ENCODE measurements at regions not wholly inside any gene's neighbourhood (a gene's known extent, or its start where the extent isn't known, plus 50 kb on each side); places are given as distances from the start of the nearest gene placed in this dataset.
"Not testable (repeated sequence)": the region's sequence is repeated elsewhere in the genome, so short reads cannot be mapped to it uniquely, and the experiment has no call there.

DNA sequence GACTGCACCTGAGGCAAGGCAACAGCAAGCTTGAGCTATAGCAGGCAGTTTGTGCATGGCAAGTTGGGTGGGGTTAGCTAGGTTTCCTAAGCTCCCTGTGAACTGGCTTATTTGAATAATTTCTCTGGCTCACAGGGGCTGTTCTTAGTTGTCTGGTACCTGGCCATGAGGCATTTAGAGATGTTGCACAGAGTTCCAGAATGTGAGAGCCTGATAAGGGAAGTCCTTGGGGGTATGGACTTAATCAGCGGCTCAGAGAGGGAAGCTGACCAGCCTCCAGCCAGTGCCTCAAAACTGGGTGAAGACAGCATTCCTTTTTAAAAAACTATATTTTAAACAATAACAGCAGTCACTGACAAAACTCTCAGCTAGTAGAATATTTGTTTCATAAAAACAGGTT is 307.4 kb downstream of the FZD1 start:
- no peak for DNase-seq

DNA sequence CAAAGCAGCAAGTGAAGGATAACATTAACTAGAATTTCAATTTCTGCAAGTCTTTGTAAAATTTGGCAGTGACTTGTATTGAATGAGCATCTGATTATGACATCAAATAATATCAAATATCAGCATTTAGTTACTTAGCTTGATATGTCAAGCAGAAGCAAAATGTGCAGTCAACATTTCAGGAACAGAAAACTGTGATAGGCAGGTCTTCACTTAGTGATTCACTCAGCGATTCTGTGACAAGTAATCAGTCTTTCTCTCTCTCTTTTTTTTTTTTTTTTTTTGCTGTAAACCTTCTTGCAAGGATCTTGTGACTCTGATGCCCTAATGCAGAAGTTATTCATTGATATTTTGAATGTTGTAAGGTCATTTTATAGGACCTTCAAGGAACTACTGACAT is 307.1 kb downstream of the MTERF1 start:
- no peak for DNase-seq

DNA sequence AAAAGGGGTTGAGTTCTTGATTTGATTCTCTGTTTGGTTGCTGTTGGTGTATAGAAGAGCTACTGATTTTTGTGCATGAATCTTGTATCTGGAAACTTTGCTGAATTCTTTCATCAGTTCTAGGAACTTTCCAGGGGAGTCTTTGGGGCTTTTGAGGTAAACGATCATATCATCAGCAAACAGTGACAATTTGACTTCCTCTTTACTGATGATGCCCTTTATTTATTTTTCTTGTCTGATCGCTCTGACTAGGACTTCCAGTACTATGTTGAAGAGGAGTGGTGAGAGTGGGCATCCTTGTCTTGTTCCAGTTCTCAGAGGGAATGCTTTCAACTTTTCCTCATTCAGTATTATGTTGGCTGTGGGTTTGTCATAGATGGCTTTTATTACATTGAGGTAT is 304.0 kb downstream of the MTERF1 start:
- DNase-seq: peak; percentile 57

DNA sequence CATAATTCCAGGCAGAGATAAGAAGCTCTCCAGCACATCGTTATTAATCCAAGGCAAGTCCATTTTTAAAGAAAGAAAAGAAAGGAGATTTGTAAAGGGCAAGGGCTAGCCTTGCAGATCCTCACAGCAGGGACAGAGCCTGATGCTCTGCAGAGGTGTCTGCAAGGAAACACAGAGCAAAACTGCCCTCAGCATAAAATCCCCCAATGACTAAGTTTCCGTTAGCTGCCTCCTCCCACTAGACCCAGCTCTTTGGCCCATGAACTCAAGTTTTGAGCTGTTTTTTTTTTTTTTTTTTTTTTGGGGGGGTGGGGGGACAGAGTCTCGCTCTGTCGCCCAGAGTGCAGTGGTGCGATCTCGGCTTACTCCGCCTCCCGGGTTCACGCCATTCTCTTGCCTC is 300.7 kb downstream of the MTERF1 start:
- DNase-seq: no peak

DNA sequence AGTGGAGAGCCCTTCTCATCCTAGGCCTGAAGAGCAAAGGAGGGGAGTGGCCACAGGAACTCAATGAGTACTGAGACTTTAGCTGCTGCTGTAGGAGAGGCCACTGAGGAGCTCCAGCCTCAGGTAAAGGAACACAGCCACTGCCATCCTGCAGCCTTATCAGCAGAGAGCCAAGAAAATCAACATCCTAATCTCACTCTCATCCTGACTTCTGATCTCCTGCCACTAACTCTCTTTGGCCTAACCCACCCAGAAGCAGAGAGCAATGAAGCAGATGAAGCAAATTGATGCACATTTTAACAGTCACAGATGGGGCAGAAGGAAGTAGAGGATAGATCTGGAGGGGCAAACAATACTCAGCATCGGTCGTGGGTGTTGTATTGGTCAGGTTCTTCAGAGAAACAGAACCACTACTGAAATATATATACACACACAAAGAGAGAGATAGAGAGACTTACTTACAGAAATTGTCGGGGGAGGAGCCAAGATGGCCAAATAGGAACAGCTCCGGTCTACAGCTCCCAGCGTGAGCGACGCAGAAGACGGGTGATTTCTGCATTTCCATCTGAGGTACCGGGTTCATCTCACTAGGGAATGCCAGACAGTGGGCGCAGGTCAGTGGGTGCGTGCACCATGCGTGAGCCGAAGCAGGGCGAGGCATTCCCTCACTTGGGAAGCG is 297.6 kb downstream of the MTERF1 start:
- no peak for DNase-seq

DNA sequence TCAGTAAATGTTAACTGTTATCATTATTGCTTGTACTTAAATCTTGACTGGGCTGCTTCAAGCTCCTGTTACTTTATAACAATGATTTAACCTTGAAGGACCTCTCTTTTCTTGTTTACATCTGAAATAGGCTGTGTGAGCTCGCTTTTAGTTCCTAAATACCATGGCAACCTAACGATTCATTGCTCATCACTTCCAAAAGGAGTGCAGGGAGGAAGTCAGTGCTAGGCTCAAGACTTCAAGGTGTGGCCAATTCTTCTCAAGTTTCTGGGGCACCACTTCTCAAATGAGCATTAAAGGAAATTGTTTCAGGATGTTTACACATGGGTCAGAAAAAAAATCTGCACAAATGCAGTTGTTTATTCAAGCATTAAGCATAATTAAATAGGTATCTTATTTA is 284.2 kb downstream of the MTERF1 start:
- no peak for DNase-seq

DNA sequence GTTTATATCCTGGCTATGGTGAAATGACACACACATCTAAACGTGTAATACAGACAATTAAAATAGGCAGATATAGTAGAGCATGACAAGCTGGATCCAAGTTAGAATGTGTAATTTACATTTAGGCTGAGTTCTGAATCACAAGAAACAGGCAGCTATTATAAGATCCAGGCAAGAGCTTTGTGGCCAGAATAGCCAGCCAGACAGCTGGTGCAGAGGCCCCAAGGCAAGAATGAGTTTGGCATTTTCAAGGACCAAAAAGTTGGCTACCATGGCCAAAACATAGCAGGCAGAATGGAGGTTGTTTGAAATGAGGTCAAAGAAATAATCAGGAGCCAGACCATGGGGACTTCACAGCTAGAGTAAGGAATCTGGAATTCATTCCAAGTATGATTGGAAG is 281.7 kb downstream of the MTERF1 start:
- DNase-seq: no peak

DNA sequence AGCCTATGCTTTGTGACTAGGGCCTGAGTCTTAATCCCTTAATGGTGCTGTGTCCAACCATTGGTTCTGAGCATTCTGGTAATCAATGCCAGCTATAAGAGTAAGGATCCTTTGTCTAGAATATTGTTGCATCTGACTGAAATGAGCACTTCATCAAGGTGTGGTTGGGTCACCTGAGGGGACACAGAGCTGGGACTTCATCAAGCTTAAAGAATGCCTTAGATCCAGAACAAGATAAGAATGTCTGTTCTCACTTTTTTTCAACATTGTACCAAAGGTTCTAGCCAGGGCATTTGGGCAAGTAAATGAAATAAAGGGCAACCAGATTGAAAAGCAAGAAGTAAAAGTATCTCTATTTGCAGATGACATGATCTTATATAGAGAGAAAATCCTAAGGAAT is 280.4 kb downstream of the MTERF1 start:
- no peak for DNase-seq

DNA sequence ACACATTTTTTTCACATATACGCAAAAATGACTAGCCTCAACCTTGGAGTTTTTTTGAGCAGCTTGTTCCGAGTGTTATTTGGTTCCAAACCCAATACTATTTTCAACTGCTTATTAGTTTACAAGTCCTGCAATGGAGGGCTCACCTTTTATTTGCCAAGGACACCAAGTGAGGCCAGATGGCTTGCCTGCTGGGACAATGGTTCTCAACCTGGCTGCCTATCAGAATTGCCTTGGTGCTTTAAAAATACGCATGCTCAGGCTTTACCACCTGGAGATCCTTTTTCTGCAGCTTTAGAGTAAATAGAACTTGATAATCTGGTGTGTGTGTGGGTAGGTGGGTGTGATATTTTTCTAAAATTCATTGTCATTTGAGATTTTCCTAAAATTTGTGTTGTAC is 276.8 kb downstream of the MTERF1 start:
- no peak for DNase-seq

DNA sequence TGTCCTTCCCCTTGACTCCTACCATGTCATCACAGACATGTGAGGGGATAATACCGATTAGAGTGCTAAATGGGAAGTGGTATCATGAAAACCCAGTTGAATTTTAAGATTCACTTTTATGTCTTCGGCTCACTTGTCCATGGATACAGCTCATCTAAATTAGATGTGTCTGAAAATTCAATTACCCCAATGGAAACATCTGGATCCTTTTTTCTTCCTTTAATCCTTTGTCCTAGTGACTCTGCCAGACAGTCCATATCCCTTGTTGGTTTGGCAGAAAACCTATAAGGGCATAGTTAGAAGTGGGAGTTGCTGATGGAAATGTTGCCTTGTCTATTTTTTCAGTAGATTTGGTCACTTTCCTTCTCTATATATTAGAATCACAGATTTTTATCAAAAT is 271.9 kb downstream of the MTERF1 start:
- DNase-seq: no peak

DNA sequence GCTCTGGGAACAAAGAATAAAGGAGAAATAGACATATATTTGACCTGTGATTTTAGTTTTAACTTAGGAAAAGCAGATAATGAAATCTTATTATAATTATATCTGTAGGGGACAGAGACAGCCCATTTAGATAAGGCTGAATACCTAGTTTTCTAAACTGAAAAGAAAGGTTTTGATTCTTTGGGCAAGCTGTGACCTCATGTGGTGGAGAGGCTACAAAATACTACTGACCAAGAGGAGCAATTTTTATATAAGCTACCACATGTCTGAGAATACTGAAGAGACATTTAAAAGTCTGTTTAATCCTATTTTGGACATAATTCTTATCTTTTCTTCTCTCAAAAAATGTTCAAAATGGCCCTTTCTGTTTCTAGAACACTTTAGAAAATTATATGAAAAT is 271.0 kb downstream of the MTERF1 start:
- DNase-seq: no peak

DNA sequence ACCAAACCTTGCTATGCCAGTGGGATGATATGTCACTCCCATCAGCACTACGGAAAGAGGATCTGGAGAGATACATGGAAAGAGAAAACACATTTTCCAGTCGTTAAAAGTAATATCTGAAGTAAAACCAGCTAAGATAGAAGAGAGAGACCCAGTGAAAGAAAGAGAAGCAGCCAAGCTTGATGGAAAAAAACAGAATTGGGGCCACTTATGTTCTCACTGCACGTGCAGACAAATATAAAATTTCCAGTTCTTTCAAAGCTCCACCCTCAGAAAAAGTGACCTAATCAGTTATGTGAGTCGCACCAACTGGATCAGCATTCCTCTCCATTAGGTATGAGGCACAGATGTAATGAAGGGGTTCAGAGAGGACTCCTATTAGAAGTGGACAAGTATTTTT is 266.1 kb downstream of the MTERF1 start:
- DNase-seq: no peak

DNA sequence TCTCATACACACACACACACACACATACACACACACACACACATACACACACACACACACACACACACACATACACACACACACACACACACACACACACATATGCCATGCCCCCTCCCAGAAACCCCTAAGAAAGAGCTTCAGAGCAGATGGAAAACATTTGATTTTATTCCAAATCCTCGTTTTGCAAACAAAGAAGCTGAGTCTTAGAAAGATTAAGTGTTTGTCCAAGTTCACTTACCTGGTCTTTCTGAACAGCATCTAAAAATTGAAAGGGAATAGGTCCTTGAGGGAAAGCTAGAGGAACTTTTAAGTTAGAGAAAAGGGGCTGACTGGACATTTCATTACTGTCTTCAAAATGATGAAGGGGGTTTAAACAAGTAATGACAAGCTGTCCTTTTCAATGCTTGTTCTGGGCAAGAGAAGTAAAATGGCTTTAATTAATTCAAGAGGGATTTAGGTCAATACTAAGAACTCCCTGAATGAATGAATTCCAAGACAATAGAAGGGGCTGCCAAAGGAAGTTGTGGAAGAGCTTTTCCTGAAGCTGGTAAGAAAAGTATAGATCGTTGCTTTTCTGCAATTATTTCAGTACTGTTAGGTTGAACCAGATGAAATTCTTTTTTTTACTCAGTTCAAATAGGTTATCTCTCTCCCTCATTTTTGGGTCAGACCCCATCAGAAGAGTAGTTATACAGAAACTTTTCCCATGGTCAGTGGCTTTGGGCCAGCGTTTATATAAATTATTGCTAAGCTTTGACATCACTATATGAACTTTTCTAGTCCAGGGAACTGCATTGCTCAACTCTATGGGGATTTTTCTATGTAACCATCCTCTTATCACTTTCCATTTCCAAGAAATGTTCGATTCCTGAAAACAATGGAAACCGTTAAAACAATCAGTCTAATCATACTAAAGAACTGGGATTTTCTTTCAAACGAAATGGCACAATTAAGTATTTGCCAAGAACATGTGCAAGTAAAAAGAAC is 261.4 kb downstream of the MTERF1 start:
- DNase-seq: peak; percentile 89

DNA sequence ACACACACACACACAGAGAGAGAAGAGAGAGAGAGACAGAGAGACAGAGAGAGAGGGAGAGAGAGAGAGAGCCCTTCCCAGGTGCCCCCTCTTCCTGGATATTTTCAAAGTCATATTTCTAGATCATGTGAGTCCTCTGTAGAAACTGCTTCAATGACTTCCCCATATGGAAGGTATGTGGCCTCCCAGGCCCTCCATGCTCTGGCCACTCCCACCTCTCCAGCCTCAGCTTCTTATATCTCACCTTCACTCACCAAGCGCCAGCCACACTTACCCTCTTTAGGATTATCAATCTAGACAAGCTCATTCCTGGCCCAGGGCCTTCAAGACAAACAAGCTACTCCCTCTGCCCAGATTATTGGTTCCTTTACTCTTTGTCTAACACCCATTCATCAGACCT is 259.7 kb downstream of the MTERF1 start:
- DNase-seq: peak; percentile 87

DNA sequence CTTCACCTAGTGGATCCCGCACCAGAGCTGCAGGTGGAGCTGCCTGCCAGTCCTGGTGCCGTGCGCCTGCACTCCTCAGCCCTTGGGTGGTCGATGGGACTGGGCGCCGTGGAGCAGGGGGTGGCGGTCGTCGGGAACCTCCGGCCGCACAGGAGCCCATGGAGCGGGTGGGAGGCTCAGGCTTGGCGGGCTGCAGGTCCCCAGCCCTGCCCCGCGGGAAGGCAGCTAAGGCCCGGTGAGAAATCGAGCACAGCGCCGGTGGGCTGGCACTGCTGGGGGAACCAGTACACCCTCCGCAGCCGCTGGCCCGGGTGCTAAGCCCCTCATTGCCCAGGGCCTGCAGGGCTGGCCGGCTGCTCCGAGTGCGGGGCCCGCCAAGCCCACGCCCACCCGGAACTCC is 253.2 kb downstream of the MTERF1 start:
- DNase-seq: not testable (repeated sequence)

DNA sequence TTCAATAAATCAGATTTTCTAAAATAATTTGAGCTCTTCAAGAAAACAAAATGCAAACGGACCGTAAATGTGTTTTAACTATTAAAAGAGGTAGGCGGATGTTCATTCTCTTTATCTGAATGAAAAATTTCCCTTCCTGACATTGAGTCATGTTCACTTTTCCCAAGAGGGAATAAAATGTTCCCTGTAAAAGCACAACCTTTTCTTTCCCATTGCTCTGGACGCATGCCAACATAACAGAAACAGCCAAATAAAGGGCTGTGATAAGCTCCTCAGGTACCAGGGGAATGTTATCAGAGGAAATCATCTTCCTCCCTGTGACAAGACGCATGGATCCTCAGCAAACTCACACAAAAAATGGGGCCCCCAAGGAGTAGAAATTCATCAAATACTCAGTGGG is 251.8 kb downstream of the MTERF1 start:
- no peak for DNase-seq

DNA sequence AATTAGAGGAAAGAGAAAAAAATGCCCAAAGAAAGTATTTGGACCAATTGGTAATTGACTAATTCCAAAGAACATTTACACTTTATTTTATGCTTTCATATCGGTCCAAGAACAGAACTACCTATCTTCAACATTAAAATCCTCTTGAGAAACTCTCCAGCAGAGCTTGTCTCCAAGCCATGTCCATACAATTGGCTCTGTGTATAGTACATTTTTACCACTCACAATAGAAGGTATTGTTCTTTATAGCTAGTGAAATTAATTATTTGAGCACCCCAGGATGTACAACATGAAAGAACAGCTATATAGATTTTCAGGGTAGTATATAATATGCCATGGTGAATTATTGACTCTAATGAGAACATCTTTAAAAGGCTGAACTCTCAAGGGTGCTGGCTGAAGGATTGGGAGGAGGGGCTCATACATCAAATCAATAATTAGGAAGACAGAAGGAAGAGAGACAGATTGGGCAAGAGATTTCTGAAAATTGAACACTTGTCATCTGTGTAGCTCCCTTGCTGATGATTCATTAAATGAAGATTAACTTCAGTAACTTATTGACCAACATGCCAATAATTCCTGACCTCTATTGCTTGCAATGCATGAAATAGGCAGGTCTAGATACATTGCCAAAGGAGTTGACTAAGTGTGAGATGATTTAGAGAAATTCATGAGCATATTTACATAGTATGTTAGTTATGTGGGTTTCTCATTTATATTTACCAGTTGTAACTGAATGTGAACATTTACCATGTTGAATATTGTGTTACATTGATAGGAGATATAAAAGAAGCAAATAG is 249.7 kb downstream of the MTERF1 start:
- no peak for DNase-seq

DNA sequence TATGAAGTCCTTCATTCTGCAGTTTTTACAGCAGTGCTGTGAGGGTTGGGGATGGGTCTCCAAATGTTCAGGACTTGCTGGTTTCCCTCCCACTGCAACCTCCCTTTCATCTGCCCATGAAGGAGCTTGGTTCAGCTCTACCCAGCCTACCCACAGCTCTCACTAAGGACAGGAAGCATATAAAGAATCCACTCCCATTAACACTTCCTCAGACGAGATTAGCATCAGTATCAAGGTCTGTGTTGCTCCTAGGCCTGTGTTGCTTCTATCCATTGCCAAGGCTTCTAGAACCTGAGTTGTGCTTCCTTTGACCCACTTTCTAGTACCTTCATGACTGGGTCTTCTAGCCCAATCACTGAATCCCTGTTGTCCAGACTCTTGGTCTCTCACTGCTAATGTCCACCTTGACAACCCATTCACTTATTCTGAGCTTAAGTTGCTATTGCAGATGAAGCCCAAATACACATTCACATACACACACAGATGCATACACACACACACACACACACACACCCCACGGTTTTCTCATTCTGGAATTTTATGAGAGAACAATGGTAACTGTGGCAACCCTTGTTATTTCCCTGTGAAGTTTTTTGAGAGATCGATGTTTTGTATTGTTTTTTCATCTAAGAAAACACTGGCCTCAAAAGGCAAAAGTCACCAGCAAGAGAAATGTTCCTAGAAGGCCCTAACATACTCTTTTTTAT is 248.1 kb downstream of the MTERF1 start:
- peak; percentile 56 for DNase-seq

DNA sequence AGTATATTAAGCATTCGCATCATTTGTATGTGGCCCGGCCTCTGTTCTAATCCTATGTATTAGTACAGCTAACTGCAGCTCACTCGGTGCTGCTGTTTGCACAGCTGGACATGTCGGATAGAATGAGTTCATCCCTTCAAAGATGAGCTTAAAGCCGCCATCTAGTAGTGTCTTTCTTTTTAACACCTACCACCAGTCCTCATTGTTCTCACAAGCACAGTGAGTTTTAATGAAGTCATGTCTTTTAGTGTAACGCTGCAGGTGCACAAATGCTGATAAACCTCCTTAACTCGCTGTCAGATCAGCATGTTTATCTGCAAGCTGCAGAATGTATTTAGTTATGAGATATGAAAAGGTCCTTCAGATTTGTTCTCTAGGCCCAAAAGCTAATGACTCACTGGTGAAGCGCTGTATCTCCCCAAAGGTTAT is 247.5 kb downstream of the MTERF1 start:
- peak; percentile 75 for DNase-seq

DNA sequence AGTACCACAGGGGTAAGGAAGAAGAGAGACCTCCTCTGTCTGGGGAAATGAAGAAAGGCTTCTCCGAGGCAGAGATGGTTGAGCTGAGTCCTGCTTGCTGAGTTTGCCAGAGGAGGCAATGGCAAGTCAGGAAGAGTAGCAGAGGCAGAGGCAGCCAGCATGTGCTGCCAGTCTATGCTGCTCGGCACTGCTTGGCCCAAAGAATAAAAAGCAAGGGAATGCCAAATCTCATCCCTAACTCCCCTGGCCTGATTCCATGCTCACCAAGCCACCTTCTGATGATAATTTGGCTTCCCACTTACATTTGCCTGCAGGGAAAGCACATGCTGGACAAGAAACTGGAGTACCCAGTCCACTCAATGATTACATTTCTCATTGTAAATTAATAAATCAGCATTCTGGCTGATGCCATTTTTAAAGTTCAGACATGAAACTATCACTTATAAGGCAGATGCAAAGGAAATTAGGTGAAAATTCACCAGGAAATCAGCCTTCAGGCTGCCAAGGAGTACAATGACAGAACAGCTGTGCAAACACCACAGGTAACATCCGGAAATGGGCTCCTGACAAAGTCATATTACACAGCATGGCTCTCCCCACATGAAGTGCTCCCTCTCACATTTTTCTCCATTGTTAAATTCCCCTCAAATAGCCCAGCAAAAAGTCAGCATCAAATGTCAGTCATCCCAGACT is 245.9 kb downstream of the MTERF1 start:
- no peak for DNase-seq

DNA sequence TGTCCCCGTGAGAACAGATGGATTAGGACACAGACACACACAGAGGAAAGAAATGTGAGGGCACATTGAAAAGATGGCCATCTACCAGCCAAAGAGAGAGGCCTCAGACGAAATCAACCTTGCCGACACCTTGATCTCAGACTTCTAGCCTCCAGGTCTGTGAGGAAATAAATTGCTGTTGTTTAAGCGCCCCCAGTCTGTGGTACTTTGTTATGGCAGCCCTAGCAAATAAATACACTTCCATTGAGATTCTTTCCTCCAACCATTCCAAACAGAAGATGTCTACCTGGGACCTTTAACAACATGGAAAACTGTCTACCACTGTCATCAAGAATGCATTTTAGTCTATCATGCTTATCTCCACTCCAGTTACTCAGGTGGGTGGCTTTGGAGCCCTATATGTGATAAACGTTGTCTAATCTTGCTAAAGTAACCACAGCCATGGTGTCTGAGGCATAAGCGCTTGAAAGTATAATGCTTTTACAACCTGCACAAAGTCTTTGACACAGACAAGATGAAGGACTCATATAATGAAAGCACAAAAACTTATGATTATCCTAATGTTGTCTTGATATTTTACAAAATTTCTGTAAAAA is 244.3 kb downstream of the MTERF1 start:
- DNase-seq: peak; percentile 90

DNA sequence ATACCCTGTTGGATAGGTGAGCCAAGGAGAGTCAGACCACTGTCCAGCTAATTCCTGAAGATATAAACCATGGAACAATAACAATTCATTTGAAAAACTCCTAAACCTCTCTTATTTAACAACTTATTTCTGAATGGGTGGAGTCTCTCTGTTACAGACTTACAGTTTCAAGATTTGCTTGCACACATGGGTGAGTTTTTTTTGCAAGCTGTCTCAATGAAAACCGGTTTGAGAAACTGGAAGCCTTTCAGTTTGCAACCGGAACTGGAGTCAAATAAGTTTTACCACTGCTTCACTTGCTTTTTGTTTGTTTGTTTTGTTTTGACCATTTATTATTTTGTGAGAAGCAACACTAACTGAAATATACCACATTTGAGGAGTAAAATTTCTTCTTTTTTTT is 243.8 kb downstream of the MTERF1 start:
- no peak for DNase-seq
